Neural cell (in vitro differentiated cells): ENCODE measurements at regions not wholly inside any gene's neighbourhood (a gene's known extent, or its start where the extent isn't known, plus 50 kb on each side); places are given as distances from the start of the nearest gene placed in this dataset.
"Not testable (repeated sequence)": the region's sequence is repeated elsewhere in the genome, so short reads cannot be mapped to it uniquely, and the experiment has no call there.

Experiments used
- H2AFZ ChIP-seq: fragments of 200-600, 300-800 bp; sonication (generic), shearing (Covaris generic); 2 replicates; pipeline ENCODE4 v1.6.0; 2014; ENCODE audit warnings: low read depth, mild to moderate bottlenecking, antibody characterized with exemption, low read length, moderate library complexity
- H3F3A ChIP-seq: fragments of 200-600 bp; shearing (Covaris generic); 2 replicates; pipeline ENCODE4 v1.6.1; 2016; ENCODE audit warnings: mild to moderate bottlenecking, moderate library complexity, mixed read lengths, antibody characterized with exemption, low read length; ENCODE audit not compliant: insufficient read depth, poor library complexity, severe bottlenecking
- H3K27ac ChIP-seq: fragments of 200-600, 300-800 bp; sonication (generic), shearing (Covaris generic); 2 replicates; pipeline ENCODE4 v1.5.1; 2014; ENCODE audit warnings: mild to moderate bottlenecking, low read length, moderate library complexity
- H3K27me3 ChIP-seq: fragments of 300-800, 200-600 bp; sonication (generic), shearing (Covaris generic); 2 replicates; pipeline ENCODE4 v1.6.0; 2014; ENCODE audit warnings: mild to moderate bottlenecking, low read depth, low read length, moderate library complexity; ENCODE audit not compliant: insufficient read depth
- H3K36me3 ChIP-seq: fragments of 300-800, 200-600 bp; sonication (generic), shearing (Covaris generic); 2 replicates; pipeline ENCODE4 v1.5.1; 2014; ENCODE audit warnings: mild to moderate bottlenecking, antibody characterized with exemption, low read length, moderate library complexity; ENCODE audit not compliant: insufficient read depth
- H3K4me2 ChIP-seq: fragments of 300-800, 200-600 bp; sonication (generic), shearing (Covaris generic); 2 replicates; pipeline ENCODE4 v1.6.0; 2014; ENCODE audit warnings: mild to moderate bottlenecking, low read length
- H3K4me3 ChIP-seq: fragments of 300-800, 200-600 bp; sonication (generic), shearing (Covaris generic); 2 replicates; pipeline ENCODE4 v1.5.1; 2014; ENCODE audit warnings: mild to moderate bottlenecking, low read length, moderate library complexity
- H3K79me2 ChIP-seq: fragments of 200-600 bp; shearing (Covaris generic); replicated peaks from 2 replicates; pipeline ENCODE4 v1.6.0; 2014; ENCODE audit warnings: mild to moderate bottlenecking, low read length, moderate library complexity; ENCODE audit not compliant: insufficient read depth
- H3K9ac ChIP-seq: fragments of 300-800, 200-600 bp; sonication (generic), shearing (Covaris generic); 2 replicates; pipeline ENCODE4 v1.6.1; 2016; ENCODE audit warnings: mild to moderate bottlenecking, low read length, mixed read lengths
- H3K9me2 ChIP-seq: fragments of 200-600 bp; shearing (Covaris generic); 2 replicates; pipeline ENCODE4 v1.6.1; 2016; ENCODE audit warnings: mild to moderate bottlenecking, low read length, mixed read lengths; ENCODE audit not compliant: insufficient read depth
- H3K9me3 ChIP-seq: fragments of 200-600, 300-800 bp; sonication (generic), shearing (Covaris generic); 2 replicates; pipeline ENCODE4 v1.6.1; 2016; ENCODE audit warnings: mild to moderate bottlenecking, mixed run types, low read length, moderate library complexity, mixed read lengths
- H4K20me1 ChIP-seq: fragments of 200-600 bp; shearing (Covaris generic); 2 replicates; pipeline ENCODE4 v1.6.1; 2016; ENCODE audit warnings: mild to moderate bottlenecking, mixed run types; ENCODE audit not compliant: insufficient read depth
- CTCF ChIP-seq: fragments of 450-650 bp; IDR thresholded peaks from 2 replicates; pipeline ENCODE4 v1.5.1; 2014; ENCODE audit warnings: antibody characterized with exemption, mild to moderate bottlenecking, moderate library complexity; ENCODE audit not compliant: poor library complexity, severe bottlenecking
- EP300 ChIP-seq: fragments of 450-650 bp; conservative IDR thresholded peaks from 2 replicates; pipeline ENCODE4 v1.6.1; 2014; ENCODE audit warnings: antibody characterized with exemption, mild to moderate bottlenecking, moderate library complexity; ENCODE audit not compliant: poor library complexity, severe bottlenecking
- EZH2 ChIP-seq: fragments of 200-600, 300-800 bp; shearing (Covaris generic), sonication (generic); IDR thresholded peaks from 2 replicates; pipeline ENCODE4 v1.6.1; 2014; ENCODE audit warnings: antibody characterized with exemption, low read length, borderline replicate concordance, mild to moderate bottlenecking; ENCODE audit not compliant: insufficient read depth, poor library complexity, severe bottlenecking
- MXI1 ChIP-seq: fragments of 450-650 bp; conservative IDR thresholded peaks from 2 replicates; pipeline ENCODE4 v1.6.1; 2014; ENCODE audit warnings: antibody characterized with exemption, mild to moderate bottlenecking; ENCODE audit not compliant: poor library complexity, severe bottlenecking
- POLR2AphosphoS5 ChIP-seq: IDR thresholded peaks from 2 replicates; pipeline ENCODE4 v1.6.1; 2012
- RAD21 ChIP-seq: fragments of 450-650 bp; conservative IDR thresholded peaks from 2 replicates; pipeline ENCODE4 v1.6.1; 2014; ENCODE audit warnings: antibody characterized with exemption, mild to moderate bottlenecking, moderate library complexity
- REST ChIP-seq: IDR thresholded peaks from 2 replicates; pipeline ENCODE4 v1.6.1; 2012; ENCODE audit warnings: borderline replicate concordance
- SMC3 ChIP-seq: fragments of 450-650 bp; conservative IDR thresholded peaks from 2 replicates; pipeline ENCODE4 v1.6.1; 2014; ENCODE audit warnings: antibody characterized with exemption, mild to moderate bottlenecking, moderate library complexity; ENCODE audit not compliant: poor library complexity
- TAF1 ChIP-seq: IDR thresholded peaks from 2 replicates; pipeline ENCODE4 v1.6.1; 2012; ENCODE audit warnings: low read depth

GRCh38 chr4:115949974-115950743, 836.7 kb upstream of the NDST4 start:
- not testable (repeated sequence) for H3K27me3 ChIP-seq, H3K36me3 ChIP-seq, H3F3A ChIP-seq, H3K27ac ChIP-seq, H3K9me2 ChIP-seq, H3K79me2 ChIP-seq, H3K9ac ChIP-seq, H3K4me3 ChIP-seq, H2AFZ ChIP-seq, H3K4me2 ChIP-seq, H4K20me1 ChIP-seq, H3K9me3 ChIP-seq

GRCh38 chr4:115945026-115945425, 831.6 kb upstream of the NDST4 start:
- H3K4me2 ChIP-seq = no peak overlapping the region
- H3K79me2 ChIP-seq = no peaks in the 10 kb centered on the region
- no peaks in the 10 kb centered on the region for H3F3A ChIP-seq
- H3K36me3 ChIP-seq = no peaks in the 10 kb centered on the region
- H4K20me1 ChIP-seq = no peaks in the 10 kb centered on the region
- no peaks in the 10 kb centered on the region for H3K27me3 ChIP-seq
- no peak overlapping the region for H3K9ac ChIP-seq
- no peaks in the 10 kb centered on the region for H3K9me3 ChIP-seq
- no peak overlapping the region for H3K4me3 ChIP-seq
- no peak overlapping the region for H3K27ac ChIP-seq
- no peaks in the 10 kb centered on the region for H3K9me2 ChIP-seq
- no peak overlapping the region for H2AFZ ChIP-seq
- TF ChIP-seq TAF1 = no peak
- no peak for TF ChIP-seq RAD21
- no peak for TF ChIP-seq REST
- TF ChIP-seq SMC3 = no peak
- TF ChIP-seq MXI1 = no peak
- no peak for TF ChIP-seq POLR2AphosphoS5
- no peak for TF ChIP-seq CTCF

- no peak overlapping the region for H3K4me3 ChIP-seq
- no peaks in the 10 kb centered on the region for H4K20me1 ChIP-seq
- no peak overlapping the region for H3K27ac ChIP-seq
- no peaks in the 10 kb centered on the region for H3K9me3 ChIP-seq
- no peaks in the 10 kb centered on the region for H3K27me3 ChIP-seq
- H3K9ac ChIP-seq = no peak overlapping the region
- no peaks in the 10 kb centered on the region for H3K79me2 ChIP-seq
- no peak overlapping the region for H2AFZ ChIP-seq
- no peaks in the 10 kb centered on the region for H3K36me3 ChIP-seq
- no peaks in the 10 kb centered on the region for H3F3A ChIP-seq
- H3K4me2 ChIP-seq = no peak overlapping the region
- H3K9me2 ChIP-seq = no peaks in the 10 kb centered on the region
- no peak for TF ChIP-seq EP300
- TF ChIP-seq REST = no peak
- TF ChIP-seq EZH2 = no peak
- no peak for TF ChIP-seq TAF1
- no peak for TF ChIP-seq RAD21
- TF ChIP-seq POLR2AphosphoS5 = no peak
- TF ChIP-seq MXI1 = no peak
- TF ChIP-seq CTCF = no peak
Measured at GRCh38 chr4:115944146-115944905, 830.9 kb upstream of the NDST4 start.
